Esophagus (tissue), 2 donors: ENCODE measurements at regions not wholly inside any gene's neighbourhood (a gene's known extent, or its start where the extent isn't known, plus 50 kb on each side); places are given as distances from the start of the nearest gene placed in this dataset.
A peak's percentile ranks its signal among the peaks of the same experiment; 100 is the strongest.

Source experiments
- H3K27ac ChIP-seq, 2 donors: one replicate each; pipeline ENCODE4 v1.5.1; 2013; ENCODE audit warnings: low read depth in 2 of 2, mild to moderate bottlenecking in 2 of 2, inconsistent platforms in 1 of 2, low read length in 1 of 2, moderate library complexity in 1 of 2
- H3K27me3 ChIP-seq, 2 donors: one replicate each; pipeline ENCODE4 v1.6.1; 2013; ENCODE audit warnings: low read length in 2 of 2, control low read depth in 1 of 2, mild to moderate bottlenecking in 1 of 2; ENCODE audit not compliant: insufficient read depth in 2 of 2, control insufficient read depth in 1 of 2
- H3K36me3 ChIP-seq, 2 donors: one replicate each; pipeline ENCODE4 v1.6.1; 2013; ENCODE audit warnings: low read length in 1 of 2; ENCODE audit not compliant: control insufficient read depth in 2 of 2, insufficient read depth in 2 of 2
- H3K4me1 ChIP-seq, 2 donors: one replicate each; pipeline ENCODE4 v1.6.1; 2013; ENCODE audit warnings: low read length in 1 of 2; ENCODE audit not compliant: control insufficient read depth in 2 of 2, insufficient read depth in 2 of 2
- H3K4me3 ChIP-seq, 2 donors: one replicate each; pipeline ENCODE4 v1.5.1; 2013; ENCODE audit warnings: low read length in 2 of 2, mild to moderate bottlenecking in 2 of 2, low read depth in 1 of 2, moderate library complexity in 1 of 2
- H3K9me3 ChIP-seq, 2 donors: one replicate each; pipeline ENCODE4 v1.6.1; 2013; ENCODE audit warnings: mild to moderate bottlenecking in 2 of 2, low read depth in 1 of 2, low read length in 1 of 2, moderate library complexity in 1 of 2; ENCODE audit not compliant: control insufficient read depth in 2 of 2, insufficient read depth in 1 of 2
- WGBS, 2 donors: extraction: QIAGEN DNeasy Blood & Tissue Kit; methylation state at CpG; one replicate each; pipeline ENCODE4 v1.1.7; 2013; 5-methylcytosine and 5-hydroxymethylcytosine counted together
- donor health status: healthy with polysubstance abuse.
- donor health status: Bipolar disorder and iron deficiency.

- Histone ChIP-seq H3K36me3 (no peaks in the 10 kb centered on the region), H3K27me3 (no peaks in the 10 kb centered on the region), H3K4me3 (no peak overlapping the region), H3K27ac (no peak overlapping the region), H3K4me1 (no peaks in the 10 kb centered on the region), H3K9me3 (no peaks in the 10 kb centered on the region)
- 18 to 22% methylated on average over 2 of the region's 2 CpGs for WGBS, 2 donors
Measured at GRCh38 chr6:139847457-139847813, 473.0 kb upstream of the CITED2 start.

- Histone ChIP-seq H3K4me1 (no peaks in the 10 kb centered on the region), H3K4me3 (no peak overlapping the region), H3K9me3 (no peaks in the 10 kb centered on the region), H3K36me3 (no peaks in the 10 kb centered on the region), H3K27ac (no peak overlapping the region), H3K27me3 (no peaks in the 10 kb centered on the region)
- WGBS, 2 donors: 52 to 55% methylated on average over 9 of the region's 9 CpGs
Measured at GRCh38 chr6:139846538-139847456, 472.3 kb upstream of the CITED2 start.

- no peaks in the 10 kb centered on the region for H3K9me3 ChIP-seq
- 75 to 89% methylated on average over 3 of the region's 3 CpGs for WGBS, 2 donors
- H3K27me3 ChIP-seq: no peaks in the 10 kb centered on the region
- no peaks in the 10 kb centered on the region for H3K4me1 ChIP-seq
- no peak overlapping the region for H3K4me3 ChIP-seq
- no peak overlapping the region for H3K27ac ChIP-seq
- no peaks in the 10 kb centered on the region for H3K36me3 ChIP-seq
Measured at GRCh38 chr6:139844907-139845306, 470.5 kb upstream of the CITED2 start.

GRCh38 chr6:139841794-139842215 is 467.4 kb upstream of the CITED2 start:
- peaks cover 0 to 3% of the 10 kb centered on the region in 2 donors for H3K4me1 ChIP-seq
- WGBS, 2 donors: 59 to 64% methylated on average over 2 of the region's 2 CpGs
- no peaks in the 10 kb centered on the region for H3K9me3 ChIP-seq
- H3K36me3 ChIP-seq: no peaks in the 10 kb centered on the region
- H3K27ac ChIP-seq: no peak overlapping the region
- H3K4me3 ChIP-seq: no peak overlapping the region
- H3K27me3 ChIP-seq: no peaks in the 10 kb centered on the region

- Histone ChIP-seq H3K4me3 (no peak overlapping the region), H3K9me3 (no peaks in the 10 kb centered on the region), H3K4me1 (peaks cover 0 to 3% of the 10 kb centered on the region in 2 donors), H3K36me3 (no peaks in the 10 kb centered on the region), H3K27me3 (no peaks in the 10 kb centered on the region), H3K27ac (peak overlapping the region in 1 of 2 donors; percentile 4)
- 69 to 75% methylated on average over 7 of the region's 7 CpGs for WGBS, 2 donors
Measured at GRCh38 chr6:139839506-139840156, 465.2 kb upstream of the CITED2 start.

- WGBS, 2 donors: 83 to 87% methylated on average over 5 of the region's 5 CpGs
- H3K9me3 ChIP-seq: no peaks in the 10 kb centered on the region
Measured at GRCh38 chr6:139834232-139834631, 459.8 kb upstream of the CITED2 start.

GRCh38 chr6:139833592-139833991 is 459.1 kb upstream of the CITED2 start:
- no peaks in the 10 kb centered on the region for H3K36me3 ChIP-seq
- H3K27me3 ChIP-seq: no peaks in the 10 kb centered on the region
- H3K4me3 ChIP-seq: no peak overlapping the region
- H3K27ac ChIP-seq: no peak overlapping the region
- WGBS, 2 donors: 84% methylated on average over 4 of the region's 4 CpGs
- no peaks in the 10 kb centered on the region for H3K4me1 ChIP-seq
- H3K9me3 ChIP-seq: no peaks in the 10 kb centered on the region

More at GRCh38 chr6:139834232-139834631, 459.8 kb upstream of the CITED2 start:
- H3K36me3 ChIP-seq: no peaks in the 10 kb centered on the region
- H3K4me1 ChIP-seq: no peaks in the 10 kb centered on the region
- H3K27ac ChIP-seq: no peak overlapping the region
- no peaks in the 10 kb centered on the region for H3K27me3 ChIP-seq
- no peak overlapping the region for H3K4me3 ChIP-seq

GRCh38 chr6:139832493-139833305 is 458.3 kb upstream of the CITED2 start:
- Histone ChIP-seq H3K36me3 (no peaks in the 10 kb centered on the region), H3K4me1 (no peaks in the 10 kb centered on the region), H3K27me3 (no peaks in the 10 kb centered on the region), H3K4me3 (no peak overlapping the region), H3K27ac (no peak overlapping the region), H3K9me3 (no peaks in the 10 kb centered on the region)
- WGBS, 2 donors: 90 to 93% methylated on average over 15 of the region's 15 CpGs

GRCh38 chr6:139829576-139829975 is 455.1 kb upstream of the CITED2 start:
- Histone ChIP-seq H3K9me3 (no peaks in the 10 kb centered on the region), H3K36me3 (no peaks in the 10 kb centered on the region), H3K27ac (no peak overlapping the region), H3K4me3 (no peak overlapping the region), H3K4me1 (no peaks in the 10 kb centered on the region), H3K27me3 (no peaks in the 10 kb centered on the region)
- WGBS, 2 donors: 80 to 84% methylated on average over 4 of the region's 4 CpGs
